ENCODE measurements at regions not wholly inside any gene's neighbourhood (a gene's known extent, or its start where the extent isn't known, plus 50 kb on each side); places are given as distances from the start of the nearest gene placed in this dataset.

DNA sequence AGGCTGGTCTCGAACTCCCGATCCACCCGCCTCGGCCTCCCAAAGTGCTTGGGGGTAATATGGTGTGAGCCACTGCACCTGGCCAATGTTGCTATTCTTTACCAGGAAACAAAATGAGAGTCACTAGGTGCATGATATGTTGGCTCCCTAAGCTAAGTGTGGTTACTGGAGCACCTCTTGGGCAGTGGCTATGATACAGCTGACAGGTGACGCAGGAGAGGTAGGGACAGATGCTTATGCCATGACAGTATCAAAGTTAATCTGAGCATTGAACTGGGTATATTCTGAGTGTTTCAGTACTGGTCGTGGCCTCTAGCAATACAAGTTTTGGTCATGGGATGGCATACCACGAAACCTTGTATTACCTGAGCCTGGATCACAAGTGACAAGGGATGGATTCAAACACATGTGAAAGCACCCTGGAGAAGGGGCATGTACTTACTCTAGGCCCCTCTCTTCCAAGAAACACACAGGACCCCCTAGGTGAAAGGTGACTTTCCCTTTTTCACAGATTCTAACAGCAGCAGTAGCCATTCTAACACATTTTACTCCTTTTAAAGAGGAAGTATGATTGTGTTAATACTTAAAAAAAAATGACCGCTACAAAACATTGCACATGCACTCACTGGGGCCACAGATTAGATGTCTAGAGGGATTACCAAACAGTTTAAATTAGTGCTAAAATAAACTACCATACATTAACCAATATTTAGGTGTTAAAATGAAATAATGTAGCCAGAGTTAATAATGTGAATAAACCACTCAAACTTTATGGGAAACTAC lies 467.3 kb downstream of the SHQ1 start:
- no peak for TF ChIP-seq POLR2A (IDR thresholded peaks at IDR 0.05)
- TF ChIP-seq, protein P1, sequence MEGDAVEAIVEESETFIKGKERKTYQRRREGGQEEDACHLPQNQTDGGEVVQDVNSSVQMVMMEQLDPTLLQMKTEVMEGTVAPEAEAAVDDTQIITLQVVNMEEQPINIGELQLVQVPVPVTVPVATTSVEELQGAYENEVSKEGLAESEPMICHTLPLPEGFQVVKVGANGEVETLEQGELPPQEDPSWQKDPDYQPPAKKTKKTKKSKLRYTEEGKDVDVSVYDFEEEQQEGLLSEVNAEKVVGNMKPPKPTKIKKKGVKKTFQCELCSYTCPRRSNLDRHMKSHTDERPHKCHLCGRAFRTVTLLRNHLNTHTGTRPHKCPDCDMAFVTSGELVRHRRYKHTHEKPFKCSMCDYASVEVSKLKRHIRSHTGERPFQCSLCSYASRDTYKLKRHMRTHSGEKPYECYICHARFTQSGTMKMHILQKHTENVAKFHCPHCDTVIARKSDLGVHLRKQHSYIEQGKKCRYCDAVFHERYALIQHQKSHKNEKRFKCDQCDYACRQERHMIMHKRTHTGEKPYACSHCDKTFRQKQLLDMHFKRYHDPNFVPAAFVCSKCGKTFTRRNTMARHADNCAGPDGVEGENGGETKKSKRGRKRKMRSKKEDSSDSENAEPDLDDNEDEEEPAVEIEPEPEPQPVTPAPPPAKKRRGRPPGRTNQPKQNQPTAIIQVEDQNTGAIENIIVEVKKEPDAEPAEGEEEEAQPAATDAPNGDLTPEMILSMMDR (IDR thresholded peaks at IDR 0.05) = no peak

All from testis (tissue), 2 donors.